H9 (cell line): ENCODE measurements at regions not wholly inside any gene's neighbourhood (a gene's known extent, or its start where the extent isn't known, plus 50 kb on each side); places are given as distances from the start of the nearest gene placed in this dataset.

Experiments
- DNase-seq: peaks from one replicate; pipeline ENCODE4 v3.0.0-alpha.2; 2017
- H2AFZ ChIP-seq: one replicate; pipeline ENCODE4 v1.6.1; 2013; ENCODE audit warnings: mild to moderate bottlenecking, low read length, control low read depth, moderate library complexity
- H2AK5ac ChIP-seq: 2 replicates; pipeline ENCODE4 v1.6.1; 2013; ENCODE audit warnings: low read length, control low read depth, mixed read lengths; ENCODE audit not compliant: insufficient read length
- H2BK120ac ChIP-seq: one replicate; pipeline ENCODE4 v1.6.1; 2013; ENCODE audit warnings: low read depth, mild to moderate bottlenecking, low read length, control low read depth, inconsistent platforms; ENCODE audit not compliant: poor library complexity, severe bottlenecking
- H2BK12ac ChIP-seq: 2 replicates; pipeline ENCODE4 v1.6.1; 2013; ENCODE audit warnings: low read length, control low read depth, mixed read lengths, low read depth; ENCODE audit not compliant: insufficient read length
- H2BK15ac ChIP-seq: 2 replicates; pipeline ENCODE4 v1.6.1; 2013; ENCODE audit warnings: low read depth, low read length, control low read depth
- H2BK20ac ChIP-seq: one replicate; pipeline ENCODE4 v1.6.1; 2013; ENCODE audit warnings: low read depth, mild to moderate bottlenecking, low read length, control low read depth, inconsistent platforms; ENCODE audit not compliant: poor library complexity, severe bottlenecking
- H2BK5ac ChIP-seq: 2 replicates; pipeline ENCODE4 v1.6.1; 2013; ENCODE audit warnings: low read length, control low read depth, mixed read lengths; ENCODE audit not compliant: insufficient read length
- H3K14ac ChIP-seq: 2 replicates; pipeline ENCODE4 v1.6.1; 2013; ENCODE audit warnings: low read length, control low read depth; ENCODE audit not compliant: insufficient read depth
- H3K18ac ChIP-seq: 2 replicates; pipeline ENCODE4 v1.6.1; 2013; ENCODE audit warnings: low read depth, mild to moderate bottlenecking, mixed read lengths, low read length, control low read depth; ENCODE audit not compliant: insufficient read length
- H3K23ac ChIP-seq: 2 replicates; pipeline ENCODE4 v1.6.1; 2013; ENCODE audit warnings: low read length, control low read depth, mixed read lengths, low read depth; ENCODE audit not compliant: insufficient read length
- H3K23me2 ChIP-seq: 2 replicates; pipeline ENCODE4 v1.6.1; 2013; ENCODE audit warnings: low read depth, mild to moderate bottlenecking, mixed read lengths, low read length, control low read depth; ENCODE audit not compliant: insufficient read length, poor library complexity, severe bottlenecking
- H3K27ac ChIP-seq: 2 replicates; pipeline ENCODE4 v1.5.1; 2013; ENCODE audit warnings: low read length, control low read depth, mixed read lengths, low read depth; ENCODE audit not compliant: insufficient read length
- H3K27me3 ChIP-seq: 2 replicates; pipeline ENCODE4 v1.6.1; 2013; ENCODE audit warnings: low read length, control low read depth, inconsistent platforms; ENCODE audit not compliant: insufficient read depth
- H3K4ac ChIP-seq: 2 replicates; pipeline ENCODE4 v1.6.1; 2013; ENCODE audit warnings: low read depth, mild to moderate bottlenecking, control low read depth, inconsistent platforms, low read length, moderate library complexity
- H3K4me1 ChIP-seq: 2 replicates; pipeline ENCODE4 v1.6.1; 2013; ENCODE audit warnings: low read length, control low read depth, inconsistent platforms; ENCODE audit not compliant: insufficient read depth
- H3K4me2 ChIP-seq: 2 replicates; pipeline ENCODE4 v1.6.1; 2013; ENCODE audit warnings: low read length, control low read depth, mixed read lengths; ENCODE audit not compliant: insufficient read length, insufficient read depth
- H3K56ac ChIP-seq: 2 replicates; pipeline ENCODE4 v1.6.1; 2013; ENCODE audit warnings: low read depth, mild to moderate bottlenecking, mixed read lengths, low read length, control low read depth; ENCODE audit not compliant: insufficient read length
- H3K79me1 ChIP-seq: 2 replicates; pipeline ENCODE4 v1.6.1; 2013; ENCODE audit warnings: low read depth, mild to moderate bottlenecking, moderate library complexity, low read length, control low read depth, inconsistent platforms; ENCODE audit not compliant: insufficient read depth, poor library complexity, severe bottlenecking
- H3K79me2 ChIP-seq: 2 replicates; pipeline ENCODE4 v1.6.1; 2013; ENCODE audit warnings: low read length, control low read depth, inconsistent platforms; ENCODE audit not compliant: insufficient read depth
- H3K9ac ChIP-seq: 2 replicates; pipeline ENCODE4 v1.6.1; 2013; ENCODE audit warnings: low read length, control low read depth, mixed read lengths; ENCODE audit not compliant: insufficient read length; ENCODE audit errors: extremely low read depth
- H3K9me3 ChIP-seq: one replicate; pipeline ENCODE4 v1.6.1; 2013; ENCODE audit warnings: low read depth, low read length, inconsistent platforms; ENCODE audit not compliant: control insufficient read depth
- H3T11ph ChIP-seq: one replicate; pipeline ENCODE4 v1.6.1; 2013; ENCODE audit warnings: mild to moderate bottlenecking, low read length, control low read depth, inconsistent platforms
- H4K20me1 ChIP-seq: one replicate; pipeline ENCODE4 v1.6.1; 2013; ENCODE audit not compliant: control insufficient read depth, insufficient read length, insufficient read depth
- H4K5ac ChIP-seq: 2 replicates; pipeline ENCODE4 v1.6.1; 2013; ENCODE audit warnings: low read depth, mild to moderate bottlenecking, mixed read lengths, low read length, control low read depth; ENCODE audit not compliant: insufficient read length
- H4K8ac ChIP-seq: replicated peaks from 2 replicates; pipeline ENCODE4 v1.6.1; 2013; ENCODE audit warnings: low read length, control low read depth, mixed read lengths, low read depth; ENCODE audit not compliant: insufficient read length
- H4K91ac ChIP-seq: 2 replicates; pipeline ENCODE4 v1.6.1; 2013; ENCODE audit warnings: low read depth, mild to moderate bottlenecking, moderate library complexity, mixed read lengths, low read length, control low read depth; ENCODE audit not compliant: insufficient read length
- H3K27ac Mint-ChIP-seq, 3 experiments: 2 replicates in 2 of 3; 3 replicates in 1 of 3; pipeline ENCODE4 v1.8.0; 2020 to 2021; ENCODE audit warnings: mixed read lengths in 3 of 3, mild to moderate bottlenecking in 1 of 3, moderate library complexity in 1 of 3
- H3K27me3 Mint-ChIP-seq: 2 replicates; pipeline ENCODE4 v1.8.0; 2021; ENCODE audit warnings: low read depth, mild to moderate bottlenecking, moderate library complexity, mixed read lengths
- H3K36me3 Mint-ChIP-seq, 3 experiments: 2 replicates in 2 of 3; 3 replicates in 1 of 3; pipeline ENCODE4 v1.8.0; 2020 to 2021; ENCODE audit warnings: low read depth in 3 of 3, mixed read lengths in 3 of 3; ENCODE audit not compliant: insufficient read depth in 1 of 3
- H3K4me1 Mint-ChIP-seq, 2 experiments: 2 replicates each; pipeline ENCODE4 v1.8.0; 2020; ENCODE audit warnings: mixed read lengths in 2 of 2
- H3K4me3 Mint-ChIP-seq, 2 experiments: 2 replicates in 1 of 2; 3 replicates in 1 of 2; pipeline ENCODE4 v1.8.0; 2020 to 2021; ENCODE audit warnings: mild to moderate bottlenecking in 2 of 2, mixed read lengths in 2 of 2, moderate library complexity in 1 of 2
- H3K9me3 Mint-ChIP-seq, 2 experiments: 2 replicates in 1 of 2; 3 replicates in 1 of 2; pipeline ENCODE4 v1.8.0; 2020; ENCODE audit warnings: mild to moderate bottlenecking in 2 of 2, mixed read lengths in 2 of 2, moderate library complexity in 1 of 2
- WGBS: extraction: QIAGEN DNeasy Blood & Tissue Kit; methylation state at CpG from one replicate; pipeline ENCODE4 v1.1.7; 2013; ENCODE audit warnings: missing lambda C conversion rate, low lambda C conversion rate, mixed read lengths; ENCODE audit not compliant: insufficient read length; ENCODE audit errors: extremely low coverage; 5-methylcytosine and 5-hydroxymethylcytosine counted together
- TF ChIP-seq, protein P1 (sequence below): fragments of 200-600 bp; sonication (generic); conservative IDR thresholded peaks from 3 replicates; pipeline ENCODE4 v1.8.0; 2021; ENCODE audit warnings: antibody characterized with exemption, mild to moderate bottlenecking

DNA sequence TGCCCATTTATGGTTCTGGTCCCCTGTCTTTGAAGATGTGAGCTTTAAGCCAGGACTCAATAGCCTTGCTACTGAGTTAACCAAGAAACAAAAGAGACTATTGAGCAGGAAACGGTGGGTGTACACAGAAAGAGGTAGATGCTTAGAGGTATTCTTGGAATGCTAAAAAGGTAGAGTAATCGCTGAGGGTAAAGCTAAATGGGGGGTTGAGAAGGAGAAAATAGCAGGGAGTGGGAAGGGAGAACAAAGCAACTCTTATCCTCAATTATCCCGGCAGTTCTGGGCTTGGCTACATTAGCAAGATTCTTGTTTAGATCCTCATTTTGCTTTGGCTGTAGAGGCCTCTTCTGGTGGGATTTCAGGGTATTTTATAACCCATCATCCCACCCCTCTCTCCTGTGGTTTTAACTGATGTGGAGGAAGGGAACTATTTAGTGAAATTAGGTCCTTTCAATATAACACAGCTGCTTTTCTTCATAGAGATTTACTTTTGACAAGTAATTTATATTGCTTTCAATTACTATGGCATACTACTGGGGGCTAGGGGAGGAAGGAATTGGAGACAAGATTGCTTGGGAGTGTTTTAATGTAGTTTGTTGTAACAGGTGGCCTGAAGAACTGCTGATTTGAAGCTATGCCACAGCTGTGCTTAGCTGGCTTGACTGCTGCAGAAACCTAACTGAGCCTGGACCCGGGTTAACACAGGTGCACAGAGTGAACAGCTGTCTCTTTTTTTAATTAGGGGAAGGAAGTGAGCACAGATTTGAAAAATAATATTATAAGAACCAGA is 234.3 kb upstream of the CCDC54 start:
- no peak overlapping the region for H2BK120ac ChIP-seq
- H3K14ac ChIP-seq = no peak overlapping the region
- H2AK5ac ChIP-seq = no peak overlapping the region
- TF ChIP-seq, protein P1, sequence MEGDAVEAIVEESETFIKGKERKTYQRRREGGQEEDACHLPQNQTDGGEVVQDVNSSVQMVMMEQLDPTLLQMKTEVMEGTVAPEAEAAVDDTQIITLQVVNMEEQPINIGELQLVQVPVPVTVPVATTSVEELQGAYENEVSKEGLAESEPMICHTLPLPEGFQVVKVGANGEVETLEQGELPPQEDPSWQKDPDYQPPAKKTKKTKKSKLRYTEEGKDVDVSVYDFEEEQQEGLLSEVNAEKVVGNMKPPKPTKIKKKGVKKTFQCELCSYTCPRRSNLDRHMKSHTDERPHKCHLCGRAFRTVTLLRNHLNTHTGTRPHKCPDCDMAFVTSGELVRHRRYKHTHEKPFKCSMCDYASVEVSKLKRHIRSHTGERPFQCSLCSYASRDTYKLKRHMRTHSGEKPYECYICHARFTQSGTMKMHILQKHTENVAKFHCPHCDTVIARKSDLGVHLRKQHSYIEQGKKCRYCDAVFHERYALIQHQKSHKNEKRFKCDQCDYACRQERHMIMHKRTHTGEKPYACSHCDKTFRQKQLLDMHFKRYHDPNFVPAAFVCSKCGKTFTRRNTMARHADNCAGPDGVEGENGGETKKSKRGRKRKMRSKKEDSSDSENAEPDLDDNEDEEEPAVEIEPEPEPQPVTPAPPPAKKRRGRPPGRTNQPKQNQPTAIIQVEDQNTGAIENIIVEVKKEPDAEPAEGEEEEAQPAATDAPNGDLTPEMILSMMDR = no peak
- H3K4me2 ChIP-seq = no peak overlapping the region
- H4K8ac ChIP-seq = no peak overlapping the region
- no peak overlapping the region for H3K23ac ChIP-seq
- no peaks in the 10 kb centered on the region for H3K9me3 ChIP-seq
- DNase-seq = no peak
- Mint-ChIP-seq H3K9me3 (peaks cover 21 to 25% of the 10 kb centered on the region in 2 experiments), H3K36me3 (peaks cover 8 to 39% (median 8%) of the 10 kb centered on the region in 3 experiments; a peak in 6 of 7 replicates), H3K27ac (peak overlapping the region; percentile 65 to 93 (median 86)), H3K4me3 (no peak overlapping the region; a peak in 1 of 5 replicates), H3K4me1 (peaks cover 19 to 20% of the 10 kb centered on the region in 2 experiments), H3K27me3 (no peaks in the 10 kb centered on the region)
- H2BK12ac ChIP-seq = no peak overlapping the region
- H3K4ac ChIP-seq = no peak overlapping the region
- H4K20me1 ChIP-seq = no peaks in the 10 kb centered on the region
- no peaks in the 10 kb centered on the region for H3K79me1 ChIP-seq
- H4K5ac ChIP-seq = no peak overlapping the region
- H4K91ac ChIP-seq = no peak overlapping the region
- no peak overlapping the region for H3K18ac ChIP-seq
- no peaks in the 10 kb centered on the region for H3K79me2 ChIP-seq
- H3T11ph ChIP-seq = no peak overlapping the region
- no peak overlapping the region for H2AFZ ChIP-seq
- no peaks in the 10 kb centered on the region for H3K27me3 ChIP-seq
- no peak overlapping the region for H3K56ac ChIP-seq
- no peak overlapping the region for H2BK15ac ChIP-seq
- H3K4me1 ChIP-seq = no peaks in the 10 kb centered on the region; the same call in 1 of the 2 replicates
- H2BK5ac ChIP-seq = no peak overlapping the region
- H3K23me2 ChIP-seq = no peaks in the 10 kb centered on the region
- WGBS = no CpG with 5 or more reads among the region's 4 CpGs
- H3K27ac ChIP-seq = no peak overlapping the region
- no peak overlapping the region for H3K9ac ChIP-seq
- H2BK20ac ChIP-seq = no peak overlapping the region
